ENCODE measurements at regions not wholly inside any gene's neighbourhood (a gene's known extent, or its start where the extent isn't known, plus 50 kb on each side); places are given as distances from the start of the nearest gene placed in this dataset.

GRCh38 chr22:27473533-27473932, 328.0 kb downstream of the MN1 start:
- H2BK120ac ChIP-seq (ENCODE audit: low read depth, low read length): no peak overlapping the region
- H2AK5ac ChIP-seq (ENCODE audit: low read depth, low read length): no peak overlapping the region
- H3K4ac ChIP-seq (ENCODE audit: low read length): no peak overlapping the region
- H2AFZ ChIP-seq (ENCODE audit: low read length): no peak overlapping the region
- no peak overlapping the region for H3K9ac ChIP-seq (ENCODE audit: low read depth, low read length, poor library complexity)
- H3K9me3 ChIP-seq (replicated peaks in 1 of 2; ENCODE audit: control insufficient read depth in 2 of 2, insufficient read depth in 1 of 2, low read depth in 1 of 2, low read length in 2 of 2): no peaks in the 10 kb centered on the region
- H3K27me3 ChIP-seq (ENCODE audit: control insufficient read depth in 3 of 3, insufficient read depth in 3 of 3, low read depth in 1 of 3, low read length in 3 of 3): no peaks in the 10 kb centered on the region
- no peak overlapping the region for H2BK15ac ChIP-seq (ENCODE audit: low read length)
- no peak overlapping the region for H3K4me2 ChIP-seq (ENCODE audit: insufficient read depth, low read length, poor library complexity, severe bottlenecking)
- no peak overlapping the region for H3K18ac ChIP-seq (ENCODE audit: low read length)
- H3K23ac ChIP-seq (ENCODE audit: low read depth, low read length, poor library complexity): no peak overlapping the region
- DNase-seq (ENCODE audit: low spot score): no peak
- H4K8ac ChIP-seq (ENCODE audit: low read depth, low read length): no peak overlapping the region
- no peak overlapping the region for H2BK5ac ChIP-seq (ENCODE audit: low read length)
- H3K79me1 ChIP-seq (ENCODE audit: low read depth, low read length): no peaks in the 10 kb centered on the region
- H3K36me3 ChIP-seq (replicated peaks in 1 of 2; ENCODE audit: control insufficient read depth in 2 of 2, insufficient read depth in 2 of 2, low read length in 2 of 2): no peaks in the 10 kb centered on the region
- WGBS, 2 donors (ENCODE audit: extremely low coverage in 2 of 2, insufficient read length in 2 of 2, insufficient replicate concordance in 1 of 2): no CpG with 5 or more reads among the region's 3 CpGs
- H3K4me1 ChIP-seq (ENCODE audit: control insufficient read depth in 2 of 2, insufficient read depth in 1 of 2, low read depth in 1 of 2, low read length in 2 of 2): peaks cover 15% of the 10 kb centered on the region in 2 donors
- no peak overlapping the region for H4K91ac ChIP-seq (ENCODE audit: low read depth, low read length, poor library complexity)
- H3K14ac ChIP-seq (ENCODE audit: low read length): no peak overlapping the region
- H2BK12ac ChIP-seq (ENCODE audit: low read length): no peak overlapping the region
- no peak overlapping the region for H3K4me3 ChIP-seq (ENCODE audit: low read length in 2 of 2)
- H3K27ac ChIP-seq (replicated peaks; ENCODE audit: low read length): no peak overlapping the region

GRCh38 chr22:27474112-27474571, 327.4 kb downstream of the MN1 start:
- H3K9me3 ChIP-seq (replicated peaks in 1 of 2; ENCODE audit: control insufficient read depth in 2 of 2, insufficient read depth in 1 of 2, low read depth in 1 of 2, low read length in 2 of 2): no peaks in the 10 kb centered on the region
- no peak overlapping the region for H3K4me3 ChIP-seq (ENCODE audit: low read length in 2 of 2)
- no peak overlapping the region for H2AFZ ChIP-seq (ENCODE audit: low read length)
- H2BK120ac ChIP-seq (ENCODE audit: low read depth, low read length): no peak overlapping the region
- no peak overlapping the region for H3K9ac ChIP-seq (ENCODE audit: low read depth, low read length, poor library complexity)
- H3K36me3 ChIP-seq (replicated peaks in 1 of 2; ENCODE audit: control insufficient read depth in 2 of 2, insufficient read depth in 2 of 2, low read length in 2 of 2): no peaks in the 10 kb centered on the region
- H3K27me3 ChIP-seq (ENCODE audit: control insufficient read depth in 3 of 3, insufficient read depth in 3 of 3, low read depth in 1 of 3, low read length in 3 of 3): no peaks in the 10 kb centered on the region
- no peak overlapping the region for H3K4ac ChIP-seq (ENCODE audit: low read length)
- no peak overlapping the region for H2BK15ac ChIP-seq (ENCODE audit: low read length)
- H2BK12ac ChIP-seq (ENCODE audit: low read length): no peak overlapping the region
- H3K27ac ChIP-seq (replicated peaks; ENCODE audit: low read length): no peak overlapping the region
- no peaks in the 10 kb centered on the region for H3K79me1 ChIP-seq (ENCODE audit: low read depth, low read length)
- no CpG with 5 or more reads among the region's 9 CpGs for WGBS, 2 donors (ENCODE audit: extremely low coverage in 2 of 2, insufficient read length in 2 of 2, insufficient replicate concordance in 1 of 2)
- peaks cover 15% of the 10 kb centered on the region in 2 donors for H3K4me1 ChIP-seq (ENCODE audit: control insufficient read depth in 2 of 2, insufficient read depth in 1 of 2, low read depth in 1 of 2, low read length in 2 of 2)
- H4K91ac ChIP-seq (ENCODE audit: low read depth, low read length, poor library complexity): no peak overlapping the region
- peak overlapping the region; percentile 36 for H3K18ac ChIP-seq (ENCODE audit: low read length)
- no peak overlapping the region for H2BK5ac ChIP-seq (ENCODE audit: low read length)
- H4K8ac ChIP-seq (ENCODE audit: low read depth, low read length): no peak overlapping the region
- no peak for DNase-seq (ENCODE audit: low spot score)
- no peak overlapping the region for H2AK5ac ChIP-seq (ENCODE audit: low read depth, low read length)
- no peak overlapping the region for H3K14ac ChIP-seq (ENCODE audit: low read length)
- H3K23ac ChIP-seq (ENCODE audit: low read depth, low read length, poor library complexity): no peak overlapping the region
- no peak overlapping the region for H3K4me2 ChIP-seq (ENCODE audit: insufficient read depth, low read length, poor library complexity, severe bottlenecking)

DNA sequence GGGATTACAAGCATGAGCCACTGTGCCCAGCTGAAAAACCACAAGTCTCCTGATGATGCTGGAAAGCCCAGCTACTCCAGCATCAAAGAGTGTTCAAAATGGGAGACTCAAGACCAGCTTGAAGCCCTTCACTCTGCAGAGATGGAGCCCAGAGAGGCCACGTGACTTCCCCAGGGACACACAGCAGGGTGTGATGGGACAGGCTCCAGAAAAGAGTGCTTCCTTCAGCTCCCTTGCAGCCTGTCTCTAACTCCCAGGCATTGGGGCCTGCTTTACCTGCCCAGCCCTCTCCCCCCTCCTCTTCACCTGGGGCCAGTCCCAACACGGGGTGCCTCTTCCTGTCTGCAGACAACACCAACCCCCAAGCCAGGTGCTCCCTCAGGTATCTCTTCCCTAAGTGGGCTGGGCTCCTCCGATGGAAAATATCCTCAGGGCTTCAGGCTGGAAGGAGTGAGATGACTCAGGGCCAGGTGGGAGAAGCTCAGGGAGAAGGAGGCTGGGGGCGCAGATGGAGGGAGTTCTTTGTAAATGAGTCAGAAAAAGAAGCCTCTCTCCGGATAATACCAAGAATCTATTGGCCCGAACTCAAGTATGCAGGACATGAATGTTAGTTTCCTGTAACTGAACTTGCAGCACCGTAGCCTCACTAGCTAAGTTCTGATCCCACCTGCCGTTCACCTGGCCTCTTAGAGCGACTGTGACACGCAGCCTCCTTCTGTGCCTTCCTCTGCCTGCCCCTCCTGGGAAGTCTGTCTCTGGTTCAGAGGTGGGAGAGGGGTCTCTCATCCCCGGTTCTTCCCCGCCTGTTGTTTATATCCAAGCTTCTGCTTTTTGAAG, 326.6 kb downstream of the MN1 start:
- H2AFZ ChIP-seq (ENCODE audit: low read length): no peak overlapping the region
- peaks cover 18% of the 10 kb centered on the region in 2 donors for H3K4me1 ChIP-seq (ENCODE audit: control insufficient read depth in 2 of 2, insufficient read depth in 1 of 2, low read depth in 1 of 2, low read length in 2 of 2)
- no peak overlapping the region for H3K14ac ChIP-seq (ENCODE audit: low read length)
- no peak overlapping the region for H4K8ac ChIP-seq (ENCODE audit: low read depth, low read length)
- H3K4me3 ChIP-seq (ENCODE audit: low read length in 2 of 2): no peak overlapping the region
- H3K27me3 ChIP-seq (ENCODE audit: control insufficient read depth in 3 of 3, insufficient read depth in 3 of 3, low read depth in 1 of 3, low read length in 3 of 3): no peaks in the 10 kb centered on the region
- no peak overlapping the region for H2BK5ac ChIP-seq (ENCODE audit: low read length)
- H3K36me3 ChIP-seq (replicated peaks in 1 of 2; ENCODE audit: control insufficient read depth in 2 of 2, insufficient read depth in 2 of 2, low read length in 2 of 2): no peaks in the 10 kb centered on the region
- H2AK5ac ChIP-seq (ENCODE audit: low read depth, low read length): peak overlapping the region; percentile 86
- no peak overlapping the region for H2BK12ac ChIP-seq (ENCODE audit: low read length)
- no peak for DNase-seq (ENCODE audit: low spot score)
- no CpG with 5 or more reads among the region's 12 CpGs for WGBS, 2 donors (ENCODE audit: extremely low coverage in 2 of 2, insufficient read length in 2 of 2, insufficient replicate concordance in 1 of 2)
- H3K27ac ChIP-seq (replicated peaks; ENCODE audit: low read length): no peak overlapping the region
- H3K4me2 ChIP-seq (ENCODE audit: insufficient read depth, low read length, poor library complexity, severe bottlenecking): no peak overlapping the region
- no peaks in the 10 kb centered on the region for H3K79me1 ChIP-seq (ENCODE audit: low read depth, low read length)
- H3K9ac ChIP-seq (ENCODE audit: low read depth, low read length, poor library complexity): no peak overlapping the region
- no peak overlapping the region for H3K23ac ChIP-seq (ENCODE audit: low read depth, low read length, poor library complexity)
- H2BK120ac ChIP-seq (ENCODE audit: low read depth, low read length): no peak overlapping the region
- no peak overlapping the region for H4K91ac ChIP-seq (ENCODE audit: low read depth, low read length, poor library complexity)
- H2BK15ac ChIP-seq (ENCODE audit: low read length): no peak overlapping the region
- H3K4ac ChIP-seq (ENCODE audit: low read length): no peak overlapping the region
- H3K9me3 ChIP-seq (replicated peaks in 1 of 2; ENCODE audit: control insufficient read depth in 2 of 2, insufficient read depth in 1 of 2, low read depth in 1 of 2, low read length in 2 of 2): no peaks in the 10 kb centered on the region
- H3K18ac ChIP-seq (ENCODE audit: low read length): peak overlapping the region; percentile 15

GRCh38 chr22:27475548-27475897, 326.0 kb downstream of the MN1 start:
- H3K36me3 ChIP-seq (replicated peaks in 1 of 2; ENCODE audit: control insufficient read depth in 2 of 2, insufficient read depth in 2 of 2, low read length in 2 of 2): no peaks in the 10 kb centered on the region
- no peak overlapping the region for H3K9ac ChIP-seq (ENCODE audit: low read depth, low read length, poor library complexity)
- H3K9me3 ChIP-seq (replicated peaks in 1 of 2; ENCODE audit: control insufficient read depth in 2 of 2, insufficient read depth in 1 of 2, low read depth in 1 of 2, low read length in 2 of 2): no peaks in the 10 kb centered on the region
- no CpG with 5 or more reads among the region's 3 CpGs for WGBS, 2 donors (ENCODE audit: extremely low coverage in 2 of 2, insufficient read length in 2 of 2, insufficient replicate concordance in 1 of 2)
- H3K27me3 ChIP-seq (ENCODE audit: control insufficient read depth in 3 of 3, insufficient read depth in 3 of 3, low read depth in 1 of 3, low read length in 3 of 3): no peaks in the 10 kb centered on the region
- no peak overlapping the region for H2BK120ac ChIP-seq (ENCODE audit: low read depth, low read length)
- peak overlapping the region; percentile 48 for H2AK5ac ChIP-seq (ENCODE audit: low read depth, low read length)
- no peak overlapping the region for H3K23ac ChIP-seq (ENCODE audit: low read depth, low read length, poor library complexity)
- H3K4me2 ChIP-seq (ENCODE audit: insufficient read depth, low read length, poor library complexity, severe bottlenecking): no peak overlapping the region
- no peak overlapping the region for H3K14ac ChIP-seq (ENCODE audit: low read length)
- no peak overlapping the region for H4K8ac ChIP-seq (ENCODE audit: low read depth, low read length)
- no peak overlapping the region for H3K4me3 ChIP-seq (ENCODE audit: low read length in 2 of 2)
- H4K91ac ChIP-seq (ENCODE audit: low read depth, low read length, poor library complexity): no peak overlapping the region
- no peak overlapping the region for H3K4ac ChIP-seq (ENCODE audit: low read length)
- no peak overlapping the region for H2BK15ac ChIP-seq (ENCODE audit: low read length)
- DNase-seq (ENCODE audit: low spot score): no peak
- no peak overlapping the region for H3K27ac ChIP-seq (replicated peaks; ENCODE audit: low read length)
- no peaks in the 10 kb centered on the region for H3K79me1 ChIP-seq (ENCODE audit: low read depth, low read length)
- peaks cover 23% of the 10 kb centered on the region in 2 donors for H3K4me1 ChIP-seq (ENCODE audit: control insufficient read depth in 2 of 2, insufficient read depth in 1 of 2, low read depth in 1 of 2, low read length in 2 of 2)
- H2BK5ac ChIP-seq (ENCODE audit: low read length): no peak overlapping the region
- H2AFZ ChIP-seq (ENCODE audit: low read length): no peak overlapping the region
- H2BK12ac ChIP-seq (ENCODE audit: low read length): peak overlapping the region; percentile 26
- H3K18ac ChIP-seq (ENCODE audit: low read length): peak overlapping the region; percentile 60

Measured in neuronal stem cell (in vitro differentiated cells).